ENCODE measurements at regions not wholly inside any gene's neighbourhood (a gene's known extent, or its start where the extent isn't known, plus 50 kb on each side); places are given as distances from the start of the nearest gene placed in this dataset.
"Not testable (repeated sequence)": the region's sequence is repeated elsewhere in the genome, so short reads cannot be mapped to it uniquely, and the experiment has no call there.

DNA sequence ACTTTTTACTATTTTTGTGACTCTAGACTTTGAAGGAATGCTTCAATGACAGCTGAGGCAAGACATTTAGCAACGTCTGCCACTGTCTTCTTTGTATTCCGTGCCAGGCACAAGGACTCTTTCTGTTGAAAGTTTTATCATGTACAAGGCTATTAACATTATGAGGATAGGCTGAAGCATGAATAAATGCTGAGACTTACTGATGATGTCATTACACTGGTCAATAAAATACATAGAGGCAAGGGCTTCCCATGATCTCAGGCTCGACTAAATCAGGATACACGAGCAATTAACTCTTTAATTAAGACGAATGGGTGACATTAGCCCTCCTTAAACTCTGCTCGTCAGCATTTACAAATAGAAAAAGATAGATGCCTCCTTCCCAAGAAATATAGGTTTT lies 1393.3 kb upstream of the WWC1 start:
- no peak for DNase-seq (ENCODE audit: low spot score)

DNA sequence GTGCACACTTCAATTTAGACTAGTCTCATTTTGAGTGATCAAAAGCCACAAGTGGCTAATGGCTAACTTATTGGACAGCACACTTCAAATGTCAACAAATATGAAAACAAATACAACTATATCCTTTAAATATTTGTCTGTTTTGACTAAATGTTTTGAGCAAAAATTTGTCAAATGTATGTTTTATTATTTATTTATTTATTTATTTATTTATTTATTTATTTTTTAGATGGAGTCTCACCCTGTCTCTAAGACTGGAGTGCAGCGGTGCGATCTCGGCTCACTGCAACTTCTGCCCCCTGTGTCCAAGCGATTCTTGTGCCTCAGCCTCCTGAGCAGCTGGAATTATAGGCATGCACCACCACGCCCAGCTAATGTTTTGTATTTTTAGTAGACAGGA lies 1392.1 kb upstream of the WWC1 start:
- DNase-seq (ENCODE audit: low spot score), result no peak

DNA sequence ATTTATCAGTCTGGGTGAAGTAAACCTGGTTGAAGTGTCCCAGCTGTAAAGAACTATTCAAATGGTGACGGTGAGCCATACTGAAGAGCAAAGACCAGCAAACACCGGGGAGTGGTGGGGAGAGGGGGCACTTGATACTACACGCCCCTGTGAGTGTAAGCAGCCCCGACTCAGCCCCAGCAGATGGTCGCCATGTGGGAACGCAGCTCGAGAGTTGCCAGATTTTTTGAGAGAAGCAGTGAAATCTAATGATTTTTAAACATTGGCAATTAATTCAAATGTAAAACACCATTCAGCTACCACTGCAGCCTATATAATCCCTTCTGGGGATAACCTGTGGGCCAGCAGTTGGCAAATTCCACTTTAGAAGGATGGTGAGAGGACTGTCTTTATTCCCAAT lies 1386.9 kb upstream of the WWC1 start:
- no peak for DNase-seq (ENCODE audit: low spot score)

DNA sequence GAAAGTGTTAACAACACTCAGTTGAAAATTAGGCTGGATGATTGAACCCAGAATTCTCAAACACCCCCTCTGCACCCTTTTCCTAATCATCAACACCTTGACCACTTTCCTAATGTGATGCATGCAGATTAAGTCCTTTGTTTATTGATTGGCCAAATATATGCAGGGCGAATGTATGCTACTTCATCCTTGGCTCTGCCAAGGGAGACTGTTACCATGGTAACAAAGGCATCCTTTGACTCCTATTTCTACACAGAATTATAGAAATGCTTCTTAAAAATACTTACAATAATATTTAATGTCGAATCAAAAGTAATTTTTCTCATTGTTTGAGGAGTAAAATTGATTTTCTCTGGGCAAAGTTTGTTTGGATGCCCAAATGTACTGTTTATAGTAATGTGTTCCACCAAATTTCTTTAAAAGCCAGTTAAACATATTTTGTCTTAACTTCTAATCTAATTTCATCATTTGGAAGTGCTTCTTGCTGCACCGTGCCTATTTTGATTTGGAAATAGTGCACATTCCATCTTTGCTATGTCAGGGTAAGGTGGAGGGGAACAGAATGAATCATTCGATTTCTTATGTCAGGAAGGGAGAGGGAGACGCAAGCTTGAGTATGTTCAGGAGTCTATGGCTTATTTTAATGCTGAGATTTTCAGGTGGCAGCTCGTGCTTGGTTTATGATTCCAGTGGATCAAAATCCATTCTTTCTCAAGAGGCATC lies 1384.3 kb upstream of the WWC1 start:
- no peak for DNase-seq (ENCODE audit: low spot score)

DNA sequence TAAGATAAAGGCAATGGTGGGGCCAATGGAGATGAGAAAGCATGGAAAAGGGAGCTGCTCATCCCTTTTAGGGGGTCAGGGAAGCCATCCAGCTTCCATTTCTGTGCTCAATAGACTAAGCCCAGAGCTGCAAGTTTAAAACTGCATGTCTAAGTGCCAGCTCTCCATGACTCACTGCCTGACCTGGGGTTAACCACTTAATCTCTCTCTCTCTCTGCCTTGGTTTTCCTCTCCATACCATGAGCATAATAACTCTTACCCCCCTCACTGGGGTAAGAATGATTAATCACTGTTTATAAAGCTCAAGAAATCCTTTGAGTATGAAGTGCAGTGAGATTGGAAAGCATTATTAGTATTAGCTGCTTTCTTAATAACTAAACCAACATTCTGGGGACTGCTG lies 1382.4 kb upstream of the WWC1 start:
- DNase-seq (ENCODE audit: low spot score), result no peak

DNA sequence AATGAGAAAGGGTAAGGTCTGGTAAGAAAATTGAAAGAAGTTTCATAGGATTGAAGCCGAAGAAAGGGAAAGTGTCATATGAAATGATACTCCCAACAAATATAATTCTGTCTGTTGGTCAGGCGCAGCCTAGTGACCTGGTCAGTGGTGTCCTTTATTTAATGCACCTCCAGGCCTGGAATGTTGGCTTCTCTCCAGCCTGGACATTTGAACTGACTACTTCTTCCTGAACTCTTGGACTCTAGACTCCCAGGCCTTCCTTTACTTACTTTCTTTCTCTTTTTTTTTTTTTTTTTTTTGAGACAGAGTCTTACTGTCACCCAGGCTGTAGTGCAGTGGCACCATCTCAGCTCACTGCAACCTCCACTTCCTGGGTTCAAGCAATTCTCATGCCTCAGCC lies 1381.5 kb upstream of the WWC1 start:
- DNase-seq (ENCODE audit: low spot score), result no peak

DNA sequence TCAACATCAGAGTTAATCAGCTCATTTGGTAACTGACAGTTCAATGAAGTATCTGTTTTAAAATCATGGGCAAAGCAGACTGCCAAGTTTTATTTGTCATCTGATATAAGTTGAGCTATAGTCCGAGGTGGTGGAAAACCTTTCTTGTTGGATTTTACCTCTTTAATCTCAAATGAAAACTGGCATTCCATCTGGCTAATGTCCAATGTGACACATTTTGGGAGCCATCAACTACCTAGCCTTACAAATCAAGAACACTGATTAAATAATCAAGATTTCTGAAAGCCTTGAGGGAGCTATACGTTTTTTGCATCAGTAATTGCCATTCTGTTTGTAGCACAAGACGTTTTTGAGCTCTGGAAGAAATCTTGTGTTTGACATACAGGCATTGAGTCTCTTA lies 1380.5 kb upstream of the WWC1 start:
- DNase-seq (ENCODE audit: low spot score), result no peak

DNA sequence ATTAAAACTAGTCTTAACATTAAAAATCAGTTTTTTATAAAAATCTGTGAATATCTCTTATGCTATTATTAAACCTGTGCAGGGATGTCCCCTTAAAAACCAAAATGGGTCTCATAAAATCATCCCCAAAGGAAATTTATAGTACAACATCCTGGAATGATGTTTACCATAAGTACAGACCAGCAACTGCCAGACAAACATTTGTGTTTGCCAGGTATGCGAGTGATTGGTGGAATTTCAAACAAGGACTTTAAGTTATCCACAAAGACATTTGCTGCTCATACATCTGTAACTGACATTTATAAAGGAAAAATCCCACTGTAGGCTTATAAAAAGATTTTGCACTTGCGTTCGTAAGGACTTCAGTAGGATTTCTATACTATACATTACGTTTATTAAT lies 1375.4 kb upstream of the WWC1 start:
- DNase-seq (ENCODE audit: low spot score), result no peak

DNA sequence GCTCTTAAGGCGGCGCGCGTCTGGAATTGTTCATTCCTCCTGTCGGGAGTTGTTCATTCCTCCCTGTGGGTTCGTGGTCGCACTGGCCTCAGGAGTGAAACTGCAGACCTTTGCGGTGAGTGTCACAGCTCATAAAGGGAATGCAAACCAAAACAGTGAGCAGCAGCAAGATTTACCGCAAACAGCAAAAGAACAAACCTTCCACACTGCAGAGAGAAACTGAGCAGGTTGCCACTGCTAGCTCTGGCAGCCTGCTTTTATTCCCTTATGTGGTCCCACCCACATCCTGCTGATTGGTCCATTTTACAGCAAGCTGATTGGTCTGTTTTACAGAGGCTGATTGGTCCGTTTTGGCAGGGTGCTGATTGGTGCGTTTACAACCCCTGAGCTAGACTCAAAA lies 1365.3 kb upstream of the WWC1 start:
- no peak for DNase-seq (ENCODE audit: low spot score)

DNA sequence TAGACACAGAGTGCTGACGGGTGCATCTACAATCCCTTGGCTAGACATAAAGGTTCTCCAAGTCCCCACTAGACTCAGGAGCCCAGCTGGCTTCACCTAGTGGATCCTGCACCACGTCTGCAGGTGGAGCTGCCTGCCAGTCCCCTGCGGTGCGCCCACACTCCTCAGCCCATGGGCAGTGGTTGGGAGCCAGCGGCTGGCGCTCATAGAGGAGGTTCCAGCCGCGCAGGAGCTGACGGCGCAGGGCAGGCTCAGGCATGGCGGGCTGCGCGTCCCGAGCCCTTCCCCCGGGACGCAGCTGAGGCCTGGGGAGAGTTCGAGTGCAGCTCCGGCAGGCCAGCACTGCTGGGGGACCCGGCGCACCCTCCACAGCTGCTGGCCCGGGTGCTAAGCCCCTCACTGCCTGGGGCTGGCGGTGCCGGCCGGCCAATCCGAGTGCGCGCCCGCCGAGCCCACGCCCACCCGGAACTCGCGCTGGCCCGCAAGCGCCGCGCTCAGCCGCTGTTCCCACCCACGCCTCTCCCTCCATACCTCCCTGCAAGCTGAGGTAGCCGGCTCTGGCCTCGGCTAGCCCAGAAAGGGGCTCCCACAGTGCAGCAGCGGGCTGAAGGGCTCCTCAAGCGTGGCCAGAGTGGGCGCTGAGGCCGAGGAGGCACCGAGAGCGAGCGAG lies 1364.5 kb upstream of the WWC1 start:
- DNase-seq (ENCODE audit: low spot score), result not testable (repeated sequence)

DNA sequence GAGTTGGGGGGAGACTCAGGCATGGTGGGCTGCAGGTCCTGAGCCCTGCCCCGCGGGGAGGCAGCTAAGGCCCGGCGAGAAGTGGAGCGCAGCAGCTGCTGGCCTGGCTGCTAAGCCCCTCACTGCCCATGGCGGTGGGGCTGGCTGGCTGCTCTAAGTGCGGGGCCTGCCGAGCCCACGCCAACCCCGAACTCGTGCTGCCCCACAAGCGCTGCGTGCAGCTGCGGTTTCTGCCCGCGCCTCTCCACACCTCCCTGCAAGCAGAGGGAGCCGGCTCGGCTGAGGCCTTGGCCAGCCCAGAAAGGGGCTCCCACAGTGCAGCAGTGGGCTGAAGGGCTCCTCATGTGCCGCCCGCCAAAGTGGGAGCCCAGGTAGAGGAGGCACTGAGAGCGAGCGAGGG lies 1355.1 kb upstream of the WWC1 start:
- no peak for DNase-seq (ENCODE audit: low spot score)

DNA sequence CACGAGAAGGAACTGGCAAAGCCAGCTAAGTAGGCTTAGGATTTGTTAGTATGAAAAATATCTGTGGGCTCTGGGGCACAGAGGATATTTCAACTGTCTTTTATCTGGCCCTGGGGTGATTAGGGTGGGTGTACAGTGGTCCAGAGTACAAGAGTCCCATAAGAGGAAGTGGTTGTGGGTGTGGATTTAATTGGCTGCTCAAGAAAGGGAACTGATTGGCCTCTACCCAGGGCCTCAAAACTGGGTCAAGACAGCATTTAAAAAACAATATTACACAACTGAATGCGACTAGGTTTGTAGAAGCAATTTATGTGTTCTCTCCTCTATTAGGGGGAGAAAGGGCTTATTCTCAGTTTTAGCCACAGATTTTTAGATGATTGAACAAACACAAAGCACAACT lies 1353.4 kb upstream of the WWC1 start:
- no peak for DNase-seq (ENCODE audit: low spot score)

DNA sequence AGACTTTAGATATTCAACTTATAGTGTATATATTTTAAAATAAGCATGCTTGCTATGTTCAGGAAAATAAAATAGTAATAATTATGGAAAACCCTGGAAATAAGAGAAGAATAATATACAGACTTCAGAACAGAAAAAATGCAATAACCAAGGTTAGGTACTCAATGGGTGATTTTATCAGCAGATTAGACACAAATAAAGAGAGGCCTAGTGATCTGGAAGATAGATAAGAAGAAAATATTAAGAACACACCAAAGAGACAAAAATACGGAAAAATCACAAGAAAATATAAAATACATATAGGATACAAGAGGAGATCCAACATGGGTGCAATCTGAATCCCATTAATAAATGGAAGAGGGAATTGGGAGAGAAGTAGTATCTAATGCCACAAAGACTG lies 1348.5 kb upstream of the WWC1 start:
- no peak for DNase-seq (ENCODE audit: low spot score)

DNA sequence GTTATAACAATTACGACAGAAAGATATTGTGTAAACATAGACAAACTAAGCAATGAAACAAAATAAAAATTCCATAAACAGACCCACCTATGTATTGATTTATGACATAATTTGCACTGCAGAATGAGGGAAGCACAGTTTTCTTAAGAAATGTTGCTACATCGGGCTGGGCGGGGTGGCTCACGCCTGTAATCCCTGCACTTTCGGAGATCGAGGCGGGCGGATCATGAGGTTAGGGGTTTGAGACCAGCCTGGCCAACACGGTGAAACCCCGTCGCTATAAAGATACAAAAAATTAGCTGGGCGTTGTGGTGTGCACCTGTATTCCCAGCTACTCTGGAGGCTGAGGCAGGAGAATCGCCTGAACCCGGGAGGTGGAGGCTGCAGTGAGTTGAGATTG lies 1344.4 kb upstream of the WWC1 start:
- DNase-seq (ENCODE audit: low spot score), result no peak

DNA sequence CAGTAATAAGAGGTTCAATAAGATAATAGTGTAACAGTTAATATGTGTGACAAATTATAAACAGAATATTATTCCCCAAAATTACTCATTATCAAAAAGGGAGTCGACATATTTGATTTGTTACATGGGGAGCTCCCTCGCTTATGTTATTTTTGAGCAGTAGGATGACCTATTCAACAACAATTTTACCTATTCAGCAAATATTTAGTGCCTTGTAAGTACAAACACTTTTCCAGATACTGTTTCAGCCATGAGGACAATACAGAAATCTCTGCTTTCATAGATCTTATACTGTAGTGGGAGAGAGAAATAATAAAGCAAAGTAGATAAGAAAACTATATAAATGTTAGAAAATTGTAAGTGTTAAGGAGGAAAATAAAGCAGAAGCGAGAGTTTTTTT lies 1342.8 kb upstream of the WWC1 start:
- no peak for DNase-seq (ENCODE audit: low spot score)

DNA sequence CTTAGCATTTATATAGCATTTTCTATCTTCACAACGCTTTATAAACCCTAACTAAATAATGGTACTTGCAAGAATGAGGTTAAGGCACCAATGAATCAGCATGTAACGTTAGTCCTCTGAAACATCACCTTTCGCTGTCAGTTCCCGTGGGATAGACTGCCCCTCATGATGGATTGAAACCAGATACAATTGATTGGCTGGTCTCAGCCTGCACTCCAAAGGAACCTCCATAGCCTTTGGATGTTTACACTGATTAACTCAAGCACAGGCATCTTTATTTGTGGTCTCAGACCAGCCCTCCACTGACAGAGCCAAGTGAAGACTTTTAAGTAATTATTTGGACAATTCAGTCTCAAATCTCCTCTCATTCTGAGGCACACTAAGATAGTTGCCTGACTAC lies 1339.4 kb upstream of the WWC1 start:
- no peak for DNase-seq (ENCODE audit: low spot score)

DNA sequence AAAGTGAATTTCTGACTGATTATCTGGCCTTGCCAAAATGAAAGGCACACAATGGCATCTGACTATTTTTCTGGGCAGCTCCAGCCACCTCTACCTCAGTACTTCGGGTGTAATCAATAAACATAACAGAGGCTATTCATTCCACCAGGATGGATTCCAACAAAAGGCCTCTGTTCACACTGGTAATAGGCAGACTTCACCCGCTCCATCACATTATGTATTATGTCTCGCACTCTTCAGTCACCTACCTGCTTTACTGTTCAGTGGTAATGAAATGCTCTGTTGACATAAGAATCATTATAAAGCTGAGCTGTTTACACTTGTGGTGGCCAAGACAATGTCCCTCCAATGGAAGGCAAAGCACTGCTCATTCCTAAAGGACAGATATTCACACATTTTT lies 1333.7 kb upstream of the WWC1 start:
- no peak for DNase-seq (ENCODE audit: low spot score)

DNA sequence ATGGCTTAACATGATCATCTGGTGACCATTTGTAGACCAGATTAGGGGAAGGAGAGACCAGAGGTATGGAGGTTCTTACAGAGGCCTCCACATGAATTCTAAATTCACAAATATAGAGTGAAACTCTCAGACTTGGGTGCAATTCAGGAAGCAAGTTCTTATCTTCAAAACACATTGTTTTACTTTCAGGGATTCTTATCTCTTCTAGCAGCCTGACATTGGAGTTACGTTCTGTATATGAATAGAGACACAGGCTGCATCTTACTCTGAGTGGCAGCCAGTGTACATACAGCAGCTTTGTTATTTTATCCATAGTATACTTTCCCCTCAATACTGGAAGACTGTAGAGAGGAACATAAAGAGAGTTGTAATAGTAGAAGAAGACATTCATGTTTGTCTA lies 1331.7 kb upstream of the WWC1 start:
- no peak for DNase-seq (ENCODE audit: low spot score)

DNA sequence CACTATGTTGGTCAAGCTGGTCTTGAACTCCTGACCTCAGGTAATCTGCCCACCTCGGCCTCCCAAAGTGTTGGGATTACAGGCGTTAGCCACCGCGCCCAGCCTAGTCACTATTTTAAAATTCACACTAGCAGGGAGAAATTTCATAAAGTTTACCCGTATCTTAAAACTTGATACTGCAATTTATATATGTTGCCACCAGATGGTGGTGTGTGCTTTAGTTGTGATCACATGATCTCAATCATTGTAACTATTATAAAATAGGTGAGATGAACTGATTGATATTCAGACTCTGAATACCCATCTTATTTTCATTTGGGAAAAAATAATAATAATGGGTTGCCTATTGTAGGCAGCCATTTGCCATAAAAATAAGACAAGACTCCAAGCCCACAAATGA lies 1330.4 kb upstream of the WWC1 start:
- no peak for DNase-seq (ENCODE audit: low spot score)

DNA sequence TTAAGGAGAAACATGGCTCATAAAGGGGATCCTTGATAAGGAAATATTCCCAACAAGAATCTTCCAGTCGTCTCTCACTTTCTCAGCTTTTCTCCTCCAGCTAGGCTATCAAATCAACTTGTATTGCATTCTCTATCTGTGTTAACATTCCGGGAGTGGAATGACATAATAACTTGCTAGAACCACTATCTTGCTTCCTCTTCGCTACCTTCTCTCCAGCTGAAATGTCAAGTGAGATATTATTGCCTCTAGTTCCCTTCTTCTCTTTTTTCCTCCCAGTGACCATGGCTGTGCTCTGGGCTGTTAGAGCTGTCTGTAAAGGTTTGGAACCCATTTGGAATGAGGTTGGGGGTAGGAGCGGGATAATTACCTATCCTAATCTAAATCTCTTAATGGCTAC lies 1329.5 kb upstream of the WWC1 start:
- no peak for DNase-seq (ENCODE audit: low spot score)

DNA sequence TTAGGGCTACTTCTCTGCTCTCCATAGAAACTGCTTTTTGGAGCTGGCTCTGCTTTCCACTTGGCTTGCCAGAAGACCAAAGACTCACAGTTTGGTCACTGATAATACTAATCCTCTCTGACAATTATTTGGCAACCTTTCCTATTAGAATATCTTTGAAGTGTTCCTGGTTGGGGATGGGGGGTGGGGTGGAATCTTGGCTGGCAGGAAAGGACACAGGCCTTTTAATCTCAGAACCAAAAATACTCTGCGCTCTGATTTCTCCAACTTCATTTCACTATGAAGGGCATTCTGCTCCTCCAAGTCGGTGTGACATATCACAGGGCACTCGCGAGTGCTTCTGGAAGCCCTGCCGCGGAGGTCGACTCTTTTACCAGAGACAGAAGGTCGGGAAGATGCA lies 1329.0 kb upstream of the WWC1 start:
- no peak for DNase-seq (ENCODE audit: low spot score)

DNA sequence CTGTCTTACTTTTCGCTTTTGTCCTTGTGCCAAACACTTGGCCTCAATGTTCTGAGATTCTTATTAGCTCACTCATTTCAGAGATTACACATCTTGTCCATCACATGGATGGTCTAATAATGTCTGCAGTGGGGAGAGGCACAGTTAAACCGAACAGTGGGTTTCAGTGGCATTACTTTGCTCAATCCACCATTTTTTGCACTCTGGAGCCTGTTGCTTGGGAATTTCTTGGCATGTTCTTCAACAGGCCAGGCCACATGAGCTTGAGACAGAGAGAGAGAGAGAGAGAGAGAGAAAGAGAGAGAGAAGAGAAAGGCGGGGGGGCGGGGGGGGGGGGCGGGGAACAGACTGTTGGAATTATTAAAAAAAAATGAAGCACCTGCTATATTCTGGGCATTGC lies 1327.8 kb upstream of the WWC1 start:
- DNase-seq (ENCODE audit: low spot score), result no peak

DNA sequence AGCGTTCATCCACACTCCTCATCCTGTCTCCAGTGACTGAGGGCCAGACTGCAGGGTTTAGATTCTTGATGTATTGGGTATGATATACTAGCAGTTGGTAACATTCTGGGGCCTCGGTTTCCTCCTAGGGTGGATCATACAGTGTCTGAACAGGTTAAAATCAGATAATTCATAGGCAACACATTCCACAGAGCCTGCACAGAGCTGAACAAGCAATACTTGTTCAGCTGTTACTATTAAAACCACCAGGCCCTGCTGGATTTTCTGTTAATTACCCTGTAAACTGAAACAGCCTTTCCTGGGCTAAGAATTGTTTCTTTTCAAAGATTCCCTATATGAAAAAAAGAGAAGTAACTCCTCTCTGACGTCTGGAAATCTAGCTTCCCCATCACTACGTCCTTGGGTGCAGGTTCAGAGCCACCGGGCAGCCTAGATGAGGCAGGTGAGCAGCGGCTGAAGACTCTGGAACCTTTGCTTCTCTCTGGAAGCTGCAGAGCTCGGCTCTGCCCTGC lies 1313.5 kb upstream of the WWC1 start:
- DNase-seq (ENCODE audit: low spot score), result no peak

DNA sequence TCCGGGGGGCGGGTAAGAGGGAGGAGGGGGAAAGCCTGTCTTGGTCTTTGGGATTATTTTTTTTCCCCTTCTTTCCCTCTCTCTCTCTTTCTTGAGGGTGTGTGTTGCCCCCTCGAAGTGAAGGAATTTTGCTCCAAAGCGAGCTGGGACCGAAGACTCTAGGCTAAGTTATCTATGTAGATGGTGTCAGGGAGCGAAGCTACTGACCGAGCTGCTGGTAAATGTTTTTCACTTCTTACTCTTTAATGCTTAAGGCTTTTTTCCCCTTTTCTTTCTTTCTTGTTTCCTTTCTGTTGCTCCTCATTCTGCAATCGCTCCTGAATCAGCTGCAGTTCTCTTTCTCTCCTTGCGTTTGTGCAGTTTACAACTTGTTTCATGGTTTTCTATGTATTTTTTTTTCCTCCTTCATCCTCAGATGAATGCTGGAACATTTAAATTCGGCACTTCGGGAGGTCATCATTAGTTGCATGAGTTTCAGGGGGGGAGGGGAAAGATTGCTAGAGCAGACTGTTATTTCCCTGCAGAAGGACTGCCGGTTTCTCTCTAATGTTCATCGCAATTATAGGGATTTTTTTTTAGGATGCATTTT lies 1312.0 kb upstream of the WWC1 start:
- no peak for DNase-seq (ENCODE audit: low spot score)

Measured in HuH-7.5 (cell line).